DOHH2 (cell line): ENCODE measurements at regions not wholly inside any gene's neighbourhood (a gene's known extent, or its start where the extent isn't known, plus 50 kb on each side); places are given as distances from the start of the nearest gene placed in this dataset.

Experiments used
- H3F3A ChIP-seq: fragments of 200-600 bp; sonication (generic), shearing (Covaris generic); 2 replicates; pipeline ENCODE4 v1.6.0; 2016; ENCODE audit warnings: antibody characterized with exemption, mild to moderate bottlenecking; ENCODE audit not compliant: control insufficient read depth, insufficient read depth
- H3K27ac ChIP-seq: fragments of 200-600 bp; sonication (generic); 2 replicates; pipeline ENCODE4 v1.5.1; 2014; ENCODE audit warnings: low read depth, mild to moderate bottlenecking, low read length, moderate library complexity
- H3K27me3 ChIP-seq: fragments of 200-600 bp; sonication (generic); 2 replicates; pipeline ENCODE4 v1.6.1; 2014; ENCODE audit warnings: mild to moderate bottlenecking, low read length, mixed read lengths; ENCODE audit not compliant: control insufficient read depth
- H3K36me3 ChIP-seq: fragments of 200-600 bp; sonication (generic); 2 replicates; pipeline ENCODE4 v1.6.1; 2014; ENCODE audit warnings: mild to moderate bottlenecking, low read length, moderate library complexity, mixed read lengths; ENCODE audit not compliant: control insufficient read depth
- H3K4me1 ChIP-seq: fragments of 200-600 bp; sonication (generic); 2 replicates; pipeline ENCODE4 v1.6.1; 2014; ENCODE audit warnings: mild to moderate bottlenecking, low read length, mixed read lengths; ENCODE audit not compliant: control insufficient read depth
- H3K4me2 ChIP-seq: fragments of 200-600 bp; sonication (generic); 2 replicates; pipeline ENCODE4 v1.6.0; 2014; ENCODE audit warnings: mild to moderate bottlenecking, low read length, moderate library complexity
- H3K4me3 ChIP-seq: fragments of 200-600 bp; sonication (generic); 2 replicates; pipeline ENCODE4 v1.5.1; 2014; ENCODE audit warnings: mild to moderate bottlenecking, low read length, mixed read lengths
- H3K79me2 ChIP-seq: fragments of 200-600 bp; sonication (generic); 2 replicates; pipeline ENCODE4 v1.6.1; 2014; ENCODE audit warnings: mild to moderate bottlenecking, low read length, mixed read lengths; ENCODE audit not compliant: control insufficient read depth
- H3K9me2 ChIP-seq: fragments of 200-600 bp; sonication (generic); replicated peaks from 2 replicates; pipeline ENCODE4 v1.6.1; 2014; ENCODE audit warnings: mild to moderate bottlenecking, low read length, mixed read lengths; ENCODE audit not compliant: control insufficient read depth
- H3K9me3 ChIP-seq: fragments of 200-600 bp; sonication (generic); 2 replicates; pipeline ENCODE4 v1.6.1; 2014; ENCODE audit warnings: antibody characterized with exemption, low read length, mixed read lengths; ENCODE audit not compliant: control insufficient read depth, insufficient read depth
- H4K20me1 ChIP-seq: fragments of 200-600 bp; sonication (generic); 2 replicates; pipeline ENCODE4 v1.6.0; 2014; ENCODE audit warnings: low read depth, mild to moderate bottlenecking, antibody characterized with exemption, low read length, moderate library complexity; ENCODE audit not compliant: control insufficient read depth, insufficient read depth
- CTCF ChIP-seq: fragments of 200-600 bp; sonication (generic); IDR thresholded peaks from one replicate; pipeline ENCODE4 v1.5.1; 2014; ENCODE audit warnings: antibody characterized with exemption, mild to moderate bottlenecking, low read depth, low read length; ENCODE audit not compliant: poor library complexity, severe bottlenecking
- EZH2phosphoT487 ChIP-seq: fragments of 200-600 bp; sonication (generic); IDR thresholded peaks from 2 replicates; pipeline ENCODE4 v1.6.1; 2017; ENCODE audit warnings: borderline replicate concordance, mild to moderate bottlenecking, antibody characterized with exemption, low read length, moderate library complexity, mixed read lengths

GRCh38 chr7:46479680-46480079 lies 558.6 kb upstream of the IGFBP3 start:
- no peaks in the 10 kb centered on the region for H3K79me2 ChIP-seq
- H4K20me1 ChIP-seq = no peaks in the 10 kb centered on the region
- TF ChIP-seq CTCF = no peak
- no peak for TF ChIP-seq EZH2phosphoT487
- H3K9me3 ChIP-seq = 0 out of 2 replicates have a peak, but pooled peaks cover 2% of the 10 kb centered on the region
- H3K27ac ChIP-seq = no peak overlapping the region
- H3K9me2 ChIP-seq = no peaks in the 10 kb centered on the region
- no peaks in the 10 kb centered on the region for H3K27me3 ChIP-seq
- H3K4me2 ChIP-seq = no peak overlapping the region
- no peaks in the 10 kb centered on the region for H3K36me3 ChIP-seq
- H3K4me1 ChIP-seq = no peaks in the 10 kb centered on the region
- no peaks in the 10 kb centered on the region for H3F3A ChIP-seq
- no peak overlapping the region for H3K4me3 ChIP-seq

- Histone ChIP-seq H4K20me1 (no peaks in the 10 kb centered on the region), H3K9me3 (0 out of 2 replicates have a peak, but pooled peaks cover 3% of the 10 kb centered on the region), H3K79me2 (no peaks in the 10 kb centered on the region), H3K36me3 (no peaks in the 10 kb centered on the region), H3K4me1 (no peaks in the 10 kb centered on the region), H3K27me3 (no peaks in the 10 kb centered on the region), H3K4me2 (no peak overlapping the region), H3F3A (no peaks in the 10 kb centered on the region), H3K4me3 (no peak overlapping the region), H3K27ac (no peak overlapping the region), H3K9me2 (no peaks in the 10 kb centered on the region)
- TF ChIP-seq CTCF (no peak), EZH2phosphoT487 (no peak)
Measured at GRCh38 chr7:46478046-46478445, 557.0 kb upstream of the IGFBP3 start.

- Histone ChIP-seq H3K4me1 (no peaks in the 10 kb centered on the region), H3K4me2 (no peak overlapping the region), H3K79me2 (no peaks in the 10 kb centered on the region), H4K20me1 (no peaks in the 10 kb centered on the region), H3K36me3 (no peaks in the 10 kb centered on the region), H3K9me3 (peaks cover 39% of the 10 kb centered on the region), H3K9me2 (no peaks in the 10 kb centered on the region), H3F3A (no peaks in the 10 kb centered on the region), H3K4me3 (no peak overlapping the region), H3K27me3 (no peaks in the 10 kb centered on the region), H3K27ac (no peak overlapping the region)
- TF ChIP-seq EZH2phosphoT487 = no peak
- no peak for TF ChIP-seq CTCF
Measured at GRCh38 chr7:46468753-46469356, 547.8 kb upstream of the IGFBP3 start.
